22Rv1 (cell line): ENCODE measurements at regions not wholly inside any gene's neighbourhood (a gene's known extent, or its start where the extent isn't known, plus 50 kb on each side); places are given as distances from the start of the nearest gene placed in this dataset.

ENCODE experiments used
- CTCF ChIP-seq: fragments of 450-650 bp; IDR thresholded peaks from 2 replicates; pipeline ENCODE4 v1.5.1; 2017; ENCODE audit warnings: mild to moderate bottlenecking
- ZFX ChIP-seq: fragments of 450-650 bp; IDR thresholded peaks from 2 replicates; pipeline ENCODE4 v1.6.1; 2017; ENCODE audit warnings: antibody characterized with exemption, borderline replicate concordance

GRCh38 chr2:120939595-120940318, 204.1 kb downstream of the GLI2 start:
- no peak for TF ChIP-seq ZFX
- TF ChIP-seq CTCF: no peak
